BJ (cell line): ENCODE measurements at regions not wholly inside any gene's neighbourhood (a gene's known extent, or its start where the extent isn't known, plus 50 kb on each side); places are given as distances from the start of the nearest gene placed in this dataset.

Experiments
- CTCF ChIA-PET: fragments of 350-600 bp; formaldehyde crosslinking; extraction: SDS; loops from one replicate; lab custom pipeline; 2021; ENCODE audit warnings: antibody characterized with exemption, inconsistent platforms; lab: Yijun Ruan, JAX
- POLR2A ChIA-PET: fragments of 300-600 bp; sonication (Branson Sonifier 250); formaldehyde crosslinking; extraction: SDS; loops from one replicate; lab custom pipeline; 2021; ENCODE audit warnings: antibody characterized with exemption; lab: Charles Lee
- DNase-seq: peaks from one replicate; pipeline ENCODE4 v3.0.0-alpha.2; 2011; ENCODE audit warnings: low read depth
- H3K27me3 ChIP-seq: 2 replicates; pipeline ENCODE4 v1.6.0; 2011; ENCODE audit warnings: low read length; ENCODE audit not compliant: control insufficient read depth, insufficient read depth
- H3K36me3 ChIP-seq: 2 replicates; pipeline ENCODE4 v1.5.1; 2011; ENCODE audit warnings: low read length; ENCODE audit not compliant: control insufficient read depth, insufficient read depth
- H3K4me3 ChIP-seq: 2 replicates; pipeline ENCODE4 v1.5.1; 2011; ENCODE audit warnings: low read depth, mild to moderate bottlenecking, control low read depth, low read length
- TF ChIP-seq, protein P1 (sequence below): IDR thresholded peaks from 2 replicates; pipeline ENCODE4 v1.5.1; 2011; ENCODE audit warnings: low read depth, mild to moderate bottlenecking, control low read depth, inconsistent platforms, low read length, moderate library complexity; ENCODE audit not compliant: insufficient read depth

GRCh38 chr5:12777342-12777741 is 873.1 kb upstream of the CTNND2 start:
- ChIA-PET POLR2A (no interaction called here), CTCF (no interaction called here)
- Histone ChIP-seq H3K36me3 (no peaks in the 10 kb centered on the region), H3K4me3 (no peak overlapping the region), H3K27me3 (no peaks in the 10 kb centered on the region)
- TF ChIP-seq, protein P1, sequence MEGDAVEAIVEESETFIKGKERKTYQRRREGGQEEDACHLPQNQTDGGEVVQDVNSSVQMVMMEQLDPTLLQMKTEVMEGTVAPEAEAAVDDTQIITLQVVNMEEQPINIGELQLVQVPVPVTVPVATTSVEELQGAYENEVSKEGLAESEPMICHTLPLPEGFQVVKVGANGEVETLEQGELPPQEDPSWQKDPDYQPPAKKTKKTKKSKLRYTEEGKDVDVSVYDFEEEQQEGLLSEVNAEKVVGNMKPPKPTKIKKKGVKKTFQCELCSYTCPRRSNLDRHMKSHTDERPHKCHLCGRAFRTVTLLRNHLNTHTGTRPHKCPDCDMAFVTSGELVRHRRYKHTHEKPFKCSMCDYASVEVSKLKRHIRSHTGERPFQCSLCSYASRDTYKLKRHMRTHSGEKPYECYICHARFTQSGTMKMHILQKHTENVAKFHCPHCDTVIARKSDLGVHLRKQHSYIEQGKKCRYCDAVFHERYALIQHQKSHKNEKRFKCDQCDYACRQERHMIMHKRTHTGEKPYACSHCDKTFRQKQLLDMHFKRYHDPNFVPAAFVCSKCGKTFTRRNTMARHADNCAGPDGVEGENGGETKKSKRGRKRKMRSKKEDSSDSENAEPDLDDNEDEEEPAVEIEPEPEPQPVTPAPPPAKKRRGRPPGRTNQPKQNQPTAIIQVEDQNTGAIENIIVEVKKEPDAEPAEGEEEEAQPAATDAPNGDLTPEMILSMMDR: no peak
- no peak for DNase-seq

DNA sequence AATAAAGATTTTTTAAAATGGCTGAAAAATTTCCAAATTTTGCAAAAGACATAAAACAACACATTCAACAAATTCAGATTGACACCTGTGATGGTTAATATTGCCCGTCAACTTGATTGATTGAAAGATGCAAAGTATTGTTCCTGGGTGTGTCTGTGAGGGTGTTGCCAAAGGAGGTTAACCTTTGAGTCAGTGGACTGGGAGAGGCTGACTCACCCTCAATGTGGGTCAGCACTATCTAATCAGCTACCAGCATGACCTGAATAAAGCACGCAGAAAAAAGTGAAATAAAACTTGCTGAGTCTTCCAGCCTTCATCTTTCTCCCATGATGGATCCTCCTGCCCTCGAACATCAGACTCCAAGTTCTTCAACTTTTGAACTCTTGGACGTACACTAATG is 868.0 kb upstream of the CTNND2 start:
- H3K4me3 ChIP-seq: no peak overlapping the region
- ChIA-PET POLR2A (no interaction called here), CTCF (no interaction called here)
- TF ChIP-seq, protein P1: no peak
- no peak for DNase-seq
- no peaks in the 10 kb centered on the region for H3K36me3 ChIP-seq
- H3K27me3 ChIP-seq: no peaks in the 10 kb centered on the region

GRCh38 chr5:12759377-12759776 is 855.1 kb upstream of the CTNND2 start:
- POLR2A ChIA-PET: no interaction called here
- H3K36me3 ChIP-seq: no peaks in the 10 kb centered on the region
- no peak for DNase-seq
- CTCF ChIA-PET: no interaction called here
- no peaks in the 10 kb centered on the region for H3K27me3 ChIP-seq
- no peak overlapping the region for H3K4me3 ChIP-seq
- TF ChIP-seq, protein P1: no peak

- H3K27me3 ChIP-seq: no peaks in the 10 kb centered on the region
- DNase-seq: no peak
- CTCF ChIA-PET: no interaction called here
- TF ChIP-seq, protein P1: no peak
- H3K4me3 ChIP-seq: no peak overlapping the region
- no peaks in the 10 kb centered on the region for H3K36me3 ChIP-seq
- POLR2A ChIA-PET: no interaction called here
These were observed 852.8 kb upstream of the CTNND2 start for GRCh38 chr5:12757035-12757434.

- DNase-seq: no peak
- H3K4me3 ChIP-seq: no peak overlapping the region
- H3K27me3 ChIP-seq: no peaks in the 10 kb centered on the region
- TF ChIP-seq, protein P1: no peak
- ChIA-PET CTCF (no interaction called here), POLR2A (no interaction called here)
- H3K36me3 ChIP-seq: no peaks in the 10 kb centered on the region
These were observed 841.3 kb upstream of the CTNND2 start for GRCh38 chr5:12745537-12745936.
